GM12878 (cell line): ENCODE measurements at regions not wholly inside any gene's neighbourhood (a gene's known extent, or its start where the extent isn't known, plus 50 kb on each side); places are given as distances from the start of the nearest gene placed in this dataset.

ENCODE experiments used
- CTCF ChIP-seq, 3 experiments: IDR thresholded peaks in 2 of 3; conservative IDR thresholded peaks in 1 of 3; 2 replicates each; pipeline ENCODE4 v1.5.1; 2011; ENCODE audit warnings: low read depth in 3 of 3, low read length in 3 of 3, mild to moderate bottlenecking in 3 of 3, control low read depth in 2 of 3, moderate library complexity in 2 of 3, inconsistent platforms in 1 of 3, mixed read lengths in 1 of 3; ENCODE audit not compliant: control insufficient read depth in 2 of 3, insufficient read depth in 1 of 3; ENCODE audit errors: extremely low read depth in 1 of 3
- EED ChIP-seq: sonication (generic); IDR thresholded peaks from 2 replicates; pipeline ENCODE4 v1.6.1; 2016; ENCODE audit warnings: antibody characterized with exemption, low read depth
- EP300 ChIP-seq, 2 experiments: fragments of 150-350 bp in 1 of 2; IDR thresholded peaks; 2 replicates each; pipeline ENCODE4 v1.6.1; 2011 to 2012; ENCODE audit warnings: low read depth in 2 of 2, low read length in 2 of 2, borderline replicate concordance in 1 of 2, improper control_type of control experiment in 1 of 2, inconsistent platforms in 1 of 2; ENCODE audit not compliant: control insufficient read depth in 1 of 2
- HCFC1 ChIP-seq: fragments of 150-350 bp; IDR thresholded peaks from 2 replicates; pipeline ENCODE4 v1.6.1; 2014; ENCODE audit warnings: low read length
- MYC ChIP-seq: IDR thresholded peaks from 2 replicates; pipeline ENCODE4 v1.6.1; 2011; ENCODE audit warnings: mild to moderate bottlenecking, low read length, moderate library complexity, inconsistent platforms; ENCODE audit not compliant: insufficient read depth, insufficient replicate concordance, insufficient read length, severe bottlenecking
- POLR2A ChIP-seq: IDR thresholded peaks from 2 replicates; pipeline ENCODE4 v1.6.1; 2011; ENCODE audit warnings: low read depth, mild to moderate bottlenecking, low read length
- SP1 ChIP-seq: IDR thresholded peaks from one replicate; pipeline ENCODE4 v1.6.1; 2011; ENCODE audit warnings: low read depth, low read length
- SRF ChIP-seq, 2 experiments: IDR thresholded peaks; 2 replicates each; pipeline ENCODE4 v1.6.1; 2011; ENCODE audit warnings: low read depth in 2 of 2, low read length in 2 of 2, mild to moderate bottlenecking in 1 of 2, moderate library complexity in 1 of 2
- ZBTB4 ChIP-seq: fragments of 450-650 bp; formaldehyde crosslinking; IDR thresholded peaks from 2 replicates; pipeline ENCODE4 v1.4.0; 2022; ENCODE audit warnings: mild to moderate bottlenecking, moderate library complexity

- TF ChIP-seq ZBTB4 (CRISPR knock-in tag) (no peak), SRF (IDR thresholded peaks at IDR 0.05; ENCODE audit: low read depth in 2 of 2, low read length in 2 of 2) (no peak), POLR2A (no peak), CTCF (IDR thresholded peaks at IDR 0.05 in 2 of 3, conservative IDR thresholded peaks at IDR 0.05 in 1 of 3; ENCODE audit: control insufficient read depth in 2 of 3, extremely low read depth in 1 of 3, insufficient read depth in 1 of 3, low read depth in 3 of 3, low read length in 3 of 3) (no peak), EP300 (IDR thresholded peaks at IDR 0.05; ENCODE audit: borderline replicate concordance in 1 of 2, control insufficient read depth in 1 of 2, low read depth in 2 of 2, low read length in 2 of 2) (no peak), MYC (no peak), SP1 (no peak), EED (no peak), HCFC1 (no peak)
These were observed 378.4 kb upstream of the PFKP start for GRCh38 chr10:2688958-2689357.
